Eye (tissue), 1 donor: ENCODE measurements at regions not wholly inside any gene's neighbourhood (a gene's known extent, or its start where the extent isn't known, plus 50 kb on each side); places are given as distances from the start of the nearest gene placed in this dataset.

Source experiments
- DNase-seq: peaks from one replicate; pipeline ENCODE4 v3.0.0-alpha.2; 2015

- DNase-seq, result no peak
Measured at GRCh38 chr10:123952099-123952498, 60.5 kb upstream of the CPXM2 start.

GRCh38 chr10:123948030-123948823 lies 56.6 kb upstream of the CPXM2 start:
- DNase-seq, result no peak

- peak; percentile 46 for DNase-seq
Measured at GRCh38 chr10:123945325-123945920, 53.8 kb upstream of the CPXM2 start.

GRCh38 chr10:123944661-123945060 lies 53.1 kb upstream of the CPXM2 start:
- no peak for DNase-seq

- no peak for DNase-seq
Measured at GRCh38 chr10:123943307-123943706, 51.7 kb upstream of the CPXM2 start.

GRCh38 chr10:123942114-123942861 lies 50.7 kb upstream of the CPXM2 start:
- no peak for DNase-seq
